ENCODE measurements at regions not wholly inside any gene's neighbourhood (a gene's known extent, or its start where the extent isn't known, plus 50 kb on each side); places are given as distances from the start of the nearest gene placed in this dataset.
"Not testable (repeated sequence)": the region's sequence is repeated elsewhere in the genome, so short reads cannot be mapped to it uniquely, and the experiment has no call there.

DNA sequence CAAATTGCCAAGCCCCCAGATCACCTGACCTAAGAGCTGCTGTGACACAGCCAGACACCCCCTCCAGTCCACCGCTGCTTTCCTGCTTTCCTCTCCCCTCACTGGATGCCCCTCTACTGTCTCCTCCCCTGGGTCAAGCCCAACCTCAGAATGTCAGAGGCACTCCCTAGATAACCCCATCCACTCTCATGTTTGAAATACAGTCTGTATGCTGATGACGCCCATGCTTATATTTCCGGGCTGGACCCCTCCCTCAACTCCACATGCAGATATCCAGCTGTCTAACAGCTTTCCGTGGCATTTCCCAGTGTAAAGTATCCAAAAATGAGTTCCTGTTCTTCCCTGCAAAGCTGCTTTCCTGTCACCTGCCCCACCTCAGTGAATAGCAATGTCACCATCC is 309.2 kb downstream of the ANAPC1 start:
- not testable (repeated sequence) for H3K27ac ChIP-seq (ENCODE audit: insufficient read depth, low read length); H3K4me1 ChIP-seq (ENCODE audit: control insufficient read depth, extremely low read depth, insufficient read depth, low read length); DNase-seq (ENCODE audit: low read depth in 2 of 2); H2AFZ ChIP-seq (ENCODE audit: low read length); H3K79me2 ChIP-seq (ENCODE audit: control insufficient read depth, insufficient read depth, low read length); H3K9ac ChIP-seq (ENCODE audit: insufficient read depth, low read length); H3K27me3 ChIP-seq (ENCODE audit: control insufficient read depth, insufficient read depth, low read length); H4K20me1 ChIP-seq (ENCODE audit: control insufficient read depth, extremely low read depth, insufficient read depth, low read length); H3K36me3 ChIP-seq (ENCODE audit: control insufficient read depth, insufficient read depth, low read length); H3K9me3 ChIP-seq (ENCODE audit: control insufficient read depth, insufficient read depth, low read depth, low read length); H3K4me3 ChIP-seq (replicated peaks in 1 of 4; ENCODE audit: control extremely low read depth in 1 of 4, insufficient read depth in 1 of 4, low read depth in 3 of 4, low read length in 4 of 4); H3K4me2 ChIP-seq (ENCODE audit: extremely low read depth, insufficient read depth, low read length)

DNA sequence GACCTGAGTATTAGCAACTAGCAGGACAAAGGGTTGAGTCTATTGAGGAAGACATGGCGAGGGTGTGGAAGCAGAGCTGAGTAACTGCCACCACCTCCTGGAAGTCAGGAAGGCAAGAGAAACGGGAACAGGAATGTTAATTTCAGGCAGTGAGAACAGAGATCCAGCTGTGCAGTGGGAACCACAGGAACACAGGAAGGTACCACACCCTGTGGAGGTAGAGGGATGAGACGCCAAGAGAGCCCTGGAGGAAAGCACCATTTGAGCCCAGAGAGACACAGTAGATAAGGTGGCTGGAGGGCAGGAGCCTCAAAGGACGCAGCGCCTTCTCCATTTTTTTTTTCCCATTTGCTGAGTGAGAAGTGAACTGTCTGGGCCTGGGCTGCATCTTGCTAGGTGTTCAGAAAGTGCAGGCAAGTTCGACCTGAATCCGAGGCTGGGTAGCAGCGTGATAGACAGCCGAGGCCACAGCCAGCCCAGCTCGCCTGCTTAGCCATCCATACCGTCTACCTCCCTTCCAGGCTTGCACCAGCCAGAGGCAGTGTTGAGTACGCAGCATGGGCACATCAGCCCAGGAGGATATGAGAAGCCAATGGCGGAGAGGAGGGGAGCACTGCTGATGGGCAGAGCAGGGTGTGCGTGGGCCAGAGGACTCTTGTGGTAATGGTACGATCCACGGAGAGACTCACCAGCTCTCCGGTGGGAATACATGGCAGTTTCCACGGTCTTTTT is 306.7 kb downstream of the ANAPC1 start:
- not testable (repeated sequence) for H3K9ac ChIP-seq (ENCODE audit: insufficient read depth, low read length); H3K4me2 ChIP-seq (ENCODE audit: extremely low read depth, insufficient read depth, low read length); H3K36me3 ChIP-seq (ENCODE audit: control insufficient read depth, insufficient read depth, low read length); DNase-seq (ENCODE audit: low read depth in 2 of 2); H3K4me1 ChIP-seq (ENCODE audit: control insufficient read depth, extremely low read depth, insufficient read depth, low read length); H3K27ac ChIP-seq (ENCODE audit: insufficient read depth, low read length); H2AFZ ChIP-seq (ENCODE audit: low read length); H3K4me3 ChIP-seq (replicated peaks in 1 of 4; ENCODE audit: control extremely low read depth in 1 of 4, insufficient read depth in 1 of 4, low read depth in 3 of 4, low read length in 4 of 4); H3K79me2 ChIP-seq (ENCODE audit: control insufficient read depth, insufficient read depth, low read length); H3K27me3 ChIP-seq (ENCODE audit: control insufficient read depth, insufficient read depth, low read length); H4K20me1 ChIP-seq (ENCODE audit: control insufficient read depth, extremely low read depth, insufficient read depth, low read length); H3K9me3 ChIP-seq (ENCODE audit: control insufficient read depth, insufficient read depth, low read depth, low read length)

DNA sequence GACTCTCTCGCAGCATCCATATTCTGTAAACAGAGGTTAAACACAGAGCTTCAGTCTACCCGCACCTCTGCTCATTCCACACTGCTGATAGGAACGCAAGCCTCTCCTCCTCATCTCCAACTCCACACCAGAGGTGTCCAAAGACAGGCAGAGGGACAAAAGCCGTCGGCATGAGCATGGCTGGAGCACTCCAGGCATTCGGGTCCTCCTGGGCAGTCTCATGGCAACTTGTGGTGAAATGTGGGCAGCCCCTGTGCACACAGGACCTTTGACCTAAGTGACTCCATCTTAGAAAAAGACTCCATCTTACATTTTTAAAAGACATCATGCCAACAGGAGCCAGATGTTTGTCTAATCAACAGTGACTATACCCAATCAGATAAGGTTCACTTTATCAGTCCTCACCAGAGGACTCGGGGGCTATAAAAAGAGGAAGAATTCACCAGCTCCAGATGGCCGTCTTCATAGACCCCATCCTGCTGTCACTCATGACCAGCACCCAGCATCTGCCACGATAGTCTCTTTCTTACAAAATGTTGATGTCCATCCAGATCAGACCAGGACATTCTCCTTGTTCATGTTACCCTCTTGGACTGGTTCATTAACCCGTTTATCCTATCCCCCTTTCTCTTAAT is 304.4 kb downstream of the ANAPC1 start:
- not testable (repeated sequence) for H3K4me1 ChIP-seq (ENCODE audit: control insufficient read depth, extremely low read depth, insufficient read depth, low read length); H3K4me3 ChIP-seq (replicated peaks in 1 of 4; ENCODE audit: control extremely low read depth in 1 of 4, insufficient read depth in 1 of 4, low read depth in 3 of 4, low read length in 4 of 4); DNase-seq (ENCODE audit: low read depth in 2 of 2); H3K27ac ChIP-seq (ENCODE audit: insufficient read depth, low read length); H3K4me2 ChIP-seq (ENCODE audit: extremely low read depth, insufficient read depth, low read length); H3K36me3 ChIP-seq (ENCODE audit: control insufficient read depth, insufficient read depth, low read length); H4K20me1 ChIP-seq (ENCODE audit: control insufficient read depth, extremely low read depth, insufficient read depth, low read length); H3K9me3 ChIP-seq (ENCODE audit: control insufficient read depth, insufficient read depth, low read depth, low read length); H2AFZ ChIP-seq (ENCODE audit: low read length); H3K79me2 ChIP-seq (ENCODE audit: control insufficient read depth, insufficient read depth, low read length); H3K9ac ChIP-seq (ENCODE audit: insufficient read depth, low read length); H3K27me3 ChIP-seq (ENCODE audit: control insufficient read depth, insufficient read depth, low read length)

DNA sequence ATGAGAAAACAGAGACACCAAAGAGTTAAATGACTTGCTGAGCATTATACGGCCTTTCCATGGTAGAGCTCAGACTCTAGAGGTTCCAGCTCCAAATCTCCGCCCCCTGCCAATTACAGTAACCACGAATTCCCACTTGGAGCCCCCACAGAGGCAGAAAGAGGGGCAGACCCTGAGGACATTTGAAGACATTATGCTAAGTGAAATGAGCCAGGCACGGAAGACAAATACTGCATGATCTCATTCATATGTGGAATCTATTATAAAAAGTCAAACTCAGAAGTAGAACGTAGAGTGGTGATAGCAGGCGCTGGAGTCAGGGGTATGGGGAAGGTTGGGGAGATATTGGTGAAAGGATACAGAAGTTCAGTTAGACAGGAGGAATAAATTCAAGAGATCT is 303.4 kb downstream of the ANAPC1 start:
- not testable (repeated sequence) for H3K4me1 ChIP-seq (ENCODE audit: control insufficient read depth, extremely low read depth, insufficient read depth, low read length); H3K9ac ChIP-seq (ENCODE audit: insufficient read depth, low read length); H3K4me3 ChIP-seq (replicated peaks in 1 of 4; ENCODE audit: control extremely low read depth in 1 of 4, insufficient read depth in 1 of 4, low read depth in 3 of 4, low read length in 4 of 4); H4K20me1 ChIP-seq (ENCODE audit: control insufficient read depth, extremely low read depth, insufficient read depth, low read length); DNase-seq (ENCODE audit: low read depth in 2 of 2); H3K4me2 ChIP-seq (ENCODE audit: extremely low read depth, insufficient read depth, low read length); H3K27ac ChIP-seq (ENCODE audit: insufficient read depth, low read length); H3K36me3 ChIP-seq (ENCODE audit: control insufficient read depth, insufficient read depth, low read length); H2AFZ ChIP-seq (ENCODE audit: low read length); H3K9me3 ChIP-seq (ENCODE audit: control insufficient read depth, insufficient read depth, low read depth, low read length); H3K27me3 ChIP-seq (ENCODE audit: control insufficient read depth, insufficient read depth, low read length); H3K79me2 ChIP-seq (ENCODE audit: control insufficient read depth, insufficient read depth, low read length)

DNA sequence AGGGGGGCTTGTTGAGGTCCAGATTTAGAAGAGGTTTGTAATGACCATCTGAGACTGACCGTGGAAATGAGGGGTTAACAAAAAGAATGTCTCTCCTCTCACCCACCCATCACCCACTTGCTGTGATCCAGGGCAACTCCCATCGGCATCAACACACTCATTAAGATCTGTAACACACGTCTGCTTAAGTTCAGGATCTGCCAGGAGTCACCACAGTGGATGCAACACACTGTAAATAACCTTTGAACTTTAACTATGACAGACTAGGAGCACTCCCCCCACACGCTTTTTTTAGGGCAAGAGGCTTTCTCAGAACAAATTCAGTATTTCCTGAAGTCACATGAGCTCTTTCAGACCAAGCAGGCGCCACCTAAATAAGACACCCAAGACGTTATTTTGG is 301.9 kb downstream of the ANAPC1 start:
- not testable (repeated sequence) for DNase-seq (ENCODE audit: low read depth in 2 of 2); H4K20me1 ChIP-seq (ENCODE audit: control insufficient read depth, extremely low read depth, insufficient read depth, low read length); H3K4me1 ChIP-seq (ENCODE audit: control insufficient read depth, extremely low read depth, insufficient read depth, low read length); H3K27ac ChIP-seq (ENCODE audit: insufficient read depth, low read length); H3K36me3 ChIP-seq (ENCODE audit: control insufficient read depth, insufficient read depth, low read length); H2AFZ ChIP-seq (ENCODE audit: low read length); H3K27me3 ChIP-seq (ENCODE audit: control insufficient read depth, insufficient read depth, low read length); H3K4me2 ChIP-seq (ENCODE audit: extremely low read depth, insufficient read depth, low read length); H3K9me3 ChIP-seq (ENCODE audit: control insufficient read depth, insufficient read depth, low read depth, low read length); H3K9ac ChIP-seq (ENCODE audit: insufficient read depth, low read length); H3K4me3 ChIP-seq (replicated peaks in 1 of 4; ENCODE audit: control extremely low read depth in 1 of 4, insufficient read depth in 1 of 4, low read depth in 3 of 4, low read length in 4 of 4); H3K79me2 ChIP-seq (ENCODE audit: control insufficient read depth, insufficient read depth, low read length)

DNA sequence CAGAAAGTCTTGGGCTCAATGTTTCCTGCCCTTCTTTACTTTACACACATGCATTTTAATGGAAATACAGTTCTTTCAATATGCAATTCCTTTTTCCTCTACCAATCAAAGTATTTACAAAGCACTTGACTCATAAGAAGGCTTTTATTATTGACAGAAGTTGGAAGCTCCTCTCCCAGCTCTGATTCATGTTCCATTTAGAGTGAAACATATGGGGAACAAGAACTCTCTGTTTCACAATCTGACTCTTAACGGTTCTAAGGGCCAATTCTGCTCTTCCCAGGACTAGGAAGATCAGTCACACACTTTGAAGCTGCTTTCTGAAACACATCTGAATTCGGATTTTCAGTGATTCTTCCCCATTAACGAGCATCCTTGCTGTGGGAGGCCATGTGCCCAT is 300.5 kb downstream of the ANAPC1 start:
- H3K9ac ChIP-seq (ENCODE audit: insufficient read depth, low read length); H3K79me2 ChIP-seq (ENCODE audit: control insufficient read depth, insufficient read depth, low read length); H2AFZ ChIP-seq (ENCODE audit: low read length); H3K36me3 ChIP-seq (ENCODE audit: control insufficient read depth, insufficient read depth, low read length); H3K4me3 ChIP-seq (replicated peaks in 1 of 4; ENCODE audit: control extremely low read depth in 1 of 4, insufficient read depth in 1 of 4, low read depth in 3 of 4, low read length in 4 of 4); DNase-seq (ENCODE audit: low read depth in 2 of 2); H4K20me1 ChIP-seq (ENCODE audit: control insufficient read depth, extremely low read depth, insufficient read depth, low read length); H3K27me3 ChIP-seq (ENCODE audit: control insufficient read depth, insufficient read depth, low read length); H3K4me1 ChIP-seq (ENCODE audit: control insufficient read depth, extremely low read depth, insufficient read depth, low read length); H3K9me3 ChIP-seq (ENCODE audit: control insufficient read depth, insufficient read depth, low read depth, low read length); H3K27ac ChIP-seq (ENCODE audit: insufficient read depth, low read length); H3K4me2 ChIP-seq (ENCODE audit: extremely low read depth, insufficient read depth, low read length): not testable (repeated sequence)

DNA sequence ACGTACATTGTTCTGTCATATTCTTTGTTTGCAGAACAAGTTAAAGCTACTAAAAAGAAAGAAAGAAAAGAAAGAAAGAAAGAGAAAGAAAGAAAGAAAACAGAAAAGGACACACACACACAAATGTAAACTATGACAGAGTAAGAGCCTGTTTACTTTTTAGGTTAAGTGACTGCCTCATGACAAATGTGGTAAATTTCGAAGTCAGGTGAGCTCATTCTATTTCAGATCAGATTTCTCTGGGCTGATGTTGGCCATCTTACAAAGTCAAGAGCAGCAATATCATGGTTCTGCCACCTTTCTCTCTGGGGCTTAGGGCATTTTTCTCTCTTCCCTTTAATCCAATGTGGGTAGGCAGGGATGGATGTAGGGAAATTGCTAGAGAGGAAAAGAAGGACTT is 299.5 kb downstream of the ANAPC1 start:
- H3K4me2 ChIP-seq (ENCODE audit: extremely low read depth, insufficient read depth, low read length); H3K9ac ChIP-seq (ENCODE audit: insufficient read depth, low read length); H4K20me1 ChIP-seq (ENCODE audit: control insufficient read depth, extremely low read depth, insufficient read depth, low read length); DNase-seq (ENCODE audit: low read depth in 2 of 2); H3K79me2 ChIP-seq (ENCODE audit: control insufficient read depth, insufficient read depth, low read length); H3K27ac ChIP-seq (ENCODE audit: insufficient read depth, low read length); H3K9me3 ChIP-seq (ENCODE audit: control insufficient read depth, insufficient read depth, low read depth, low read length); H2AFZ ChIP-seq (ENCODE audit: low read length); H3K36me3 ChIP-seq (ENCODE audit: control insufficient read depth, insufficient read depth, low read length); H3K4me3 ChIP-seq (replicated peaks in 1 of 4; ENCODE audit: control extremely low read depth in 1 of 4, insufficient read depth in 1 of 4, low read depth in 3 of 4, low read length in 4 of 4); H3K27me3 ChIP-seq (ENCODE audit: control insufficient read depth, insufficient read depth, low read length); H3K4me1 ChIP-seq (ENCODE audit: control insufficient read depth, extremely low read depth, insufficient read depth, low read length): not testable (repeated sequence)
